H1 (cell line): ENCODE measurements at regions not wholly inside any gene's neighbourhood (a gene's known extent, or its start where the extent isn't known, plus 50 kb on each side); places are given as distances from the start of the nearest gene placed in this dataset.

Experiments used
- BCL11A ChIP-seq, 2 experiments: IDR thresholded peaks; one replicate each; pipeline ENCODE4 v1.6.1; 2011; ENCODE audit warnings: low read depth in 2 of 2, low read length in 2 of 2, mild to moderate bottlenecking in 2 of 2
- CTCF ChIP-seq, 3 experiments: IDR thresholded peaks; 1 replicate in 2 of 3; 2 replicates in 1 of 3; pipeline versions ENCODE4 v1.5.1 to v1.6.1; 2011; ENCODE audit warnings: low read length in 3 of 3, mild to moderate bottlenecking in 3 of 3, inconsistent platforms in 2 of 3, low read depth in 1 of 3, moderate library complexity in 1 of 3; ENCODE audit not compliant: insufficient read depth in 1 of 3; ENCODE audit errors: control extremely low read depth in 1 of 3
- GABPA ChIP-seq: IDR thresholded peaks from 2 replicates; pipeline ENCODE4 v1.6.1; 2011; ENCODE audit warnings: mild to moderate bottlenecking, low read length, moderate library complexity, borderline replicate concordance; ENCODE audit not compliant: insufficient read depth
- POLR2AphosphoS5 ChIP-seq: IDR thresholded peaks from 2 replicates; pipeline ENCODE4 v1.6.1; 2011; ENCODE audit warnings: low read depth, low read length
- RAD21 ChIP-seq, 2 experiments: IDR thresholded peaks in 1 of 2; conservative IDR thresholded peaks in 1 of 2; 2 replicates each; pipeline ENCODE4 v1.6.1; 2011; ENCODE audit warnings: low read depth in 2 of 2, low read length in 2 of 2, improper control_type of control experiment in 1 of 2, inconsistent platforms in 1 of 2, mild to moderate bottlenecking in 1 of 2, moderate library complexity in 1 of 2
- YY1 ChIP-seq: IDR thresholded peaks from 2 replicates; pipeline ENCODE4 v1.6.1; 2011; ENCODE audit warnings: low read depth, mild to moderate bottlenecking, low read length

GRCh38 chr5:164345853-164346252 lies 840.4 kb downstream of the MAT2B start:
- no peak for TF ChIP-seq POLR2AphosphoS5
- TF ChIP-seq CTCF (IDR thresholded peaks at IDR 0.05; ENCODE audit: control extremely low read depth in 1 of 3, insufficient read depth in 1 of 3, low read depth in 1 of 3, low read length in 3 of 3), result no peak
- TF ChIP-seq BCL11A (IDR thresholded peaks at IDR 0.05; ENCODE audit: low read depth in 2 of 2, low read length in 2 of 2), result no peak
- no peak for TF ChIP-seq RAD21 (IDR thresholded peaks at IDR 0.05 in 1 of 2, conservative IDR thresholded peaks at IDR 0.05 in 1 of 2; ENCODE audit: low read depth in 2 of 2, low read length in 2 of 2)
- TF ChIP-seq GABPA, result no peak
- no peak for TF ChIP-seq YY1
